ENCODE measurements at regions not wholly inside any gene's neighbourhood (a gene's known extent, or its start where the extent isn't known, plus 50 kb on each side); places are given as distances from the start of the nearest gene placed in this dataset.

- no peaks in the 10 kb centered on the region for H4K20me1 ChIP-seq (ENCODE audit: insufficient read depth, low read length)
- H3F3A ChIP-seq (ENCODE audit: insufficient read depth, low read length): no peaks in the 10 kb centered on the region
- H3K36me3 ChIP-seq (replicated peaks; ENCODE audit: insufficient read depth, low read length): no peaks in the 10 kb centered on the region; the same call in 1 of the 2 replicates
- no peaks in the 10 kb centered on the region; the same call in 1 of the 2 replicates for H3K9me2 ChIP-seq (replicated peaks; ENCODE audit: insufficient read depth, low read length)
- H3K4me1 ChIP-seq (ENCODE audit: low read length): no peaks in the 10 kb centered on the region
- H3K9ac ChIP-seq (ENCODE audit: low read length): no peak overlapping the region
- H3K9me3 ChIP-seq (replicated peaks; ENCODE audit: insufficient read depth, low read length): no peaks in the 10 kb centered on the region
- no peak overlapping the region for H2AFZ ChIP-seq (ENCODE audit: low read length)
- H3K27me3 ChIP-seq (replicated peaks; ENCODE audit: insufficient read depth, low read length): no peaks in the 10 kb centered on the region
- H3K4me2 ChIP-seq (ENCODE audit: low read depth, low read length): no peak overlapping the region
- no peaks in the 10 kb centered on the region for H3K79me2 ChIP-seq (ENCODE audit: low read length)
- no peak overlapping the region for H3K4me3 ChIP-seq (ENCODE audit: low read length)
- no peak for DNase-seq
- TF ChIP-seq EZH2phosphoT487 (IDR thresholded peaks at IDR 0.05; ENCODE audit: low read length) (no peak), EZH2 (optimal IDR thresholded peaks at IDR 0.05; ENCODE audit: low read depth, low read length) (no peak), CTCF (IDR thresholded peaks at IDR 0.05; ENCODE audit: low read length) (no peak)
- no peak overlapping the region for H3K27ac ChIP-seq (ENCODE audit: low read length)
These were observed 1173.8 kb upstream of the TMPRSS15 start for GRCh38 chr21:19577381-19577780.

GRCh38 chr21:19590044-19590443, 1186.5 kb upstream of the TMPRSS15 start:
- Histone ChIP-seq H3K79me2 (ENCODE audit: low read length) (no peaks in the 10 kb centered on the region), H3K27me3 (replicated peaks; ENCODE audit: insufficient read depth, low read length) (no peaks in the 10 kb centered on the region), H3K36me3 (replicated peaks; ENCODE audit: insufficient read depth, low read length) (no peaks in the 10 kb centered on the region), H2AFZ (ENCODE audit: low read length) (no peak overlapping the region), H3K4me2 (ENCODE audit: low read depth, low read length) (no peak overlapping the region), H3K4me1 (ENCODE audit: low read length) (no peaks in the 10 kb centered on the region), H3K9me2 (replicated peaks; ENCODE audit: insufficient read depth, low read length) (no peaks in the 10 kb centered on the region), H3K27ac (ENCODE audit: low read length) (no peak overlapping the region), H4K20me1 (ENCODE audit: insufficient read depth, low read length) (no peaks in the 10 kb centered on the region), H3K4me3 (ENCODE audit: low read length) (no peak overlapping the region), H3K9ac (ENCODE audit: low read length) (no peak overlapping the region), H3K9me3 (replicated peaks; ENCODE audit: insufficient read depth, low read length) (no peaks in the 10 kb centered on the region), H3F3A (ENCODE audit: insufficient read depth, low read length) (no peaks in the 10 kb centered on the region)
- TF ChIP-seq EZH2 (optimal IDR thresholded peaks at IDR 0.05; ENCODE audit: low read depth, low read length) (no peak), CTCF (IDR thresholded peaks at IDR 0.05; ENCODE audit: low read length) (no peak), EZH2phosphoT487 (IDR thresholded peaks at IDR 0.05; ENCODE audit: low read length) (no peak)
- DNase-seq: no peak

- Histone ChIP-seq H3K9me3 (replicated peaks; ENCODE audit: insufficient read depth, low read length) (no peaks in the 10 kb centered on the region), H3K4me3 (ENCODE audit: low read length) (no peak overlapping the region), H3K27me3 (replicated peaks; ENCODE audit: insufficient read depth, low read length) (no peaks in the 10 kb centered on the region), H2AFZ (ENCODE audit: low read length) (no peak overlapping the region), H3K9me2 (replicated peaks; ENCODE audit: insufficient read depth, low read length) (no peaks in the 10 kb centered on the region), H4K20me1 (ENCODE audit: insufficient read depth, low read length) (no peaks in the 10 kb centered on the region), H3K4me1 (ENCODE audit: low read length) (no peaks in the 10 kb centered on the region), H3K9ac (ENCODE audit: low read length) (no peak overlapping the region), H3K4me2 (ENCODE audit: low read depth, low read length) (no peak overlapping the region), H3K79me2 (ENCODE audit: low read length) (no peaks in the 10 kb centered on the region), H3F3A (ENCODE audit: insufficient read depth, low read length) (no peaks in the 10 kb centered on the region), H3K36me3 (replicated peaks; ENCODE audit: insufficient read depth, low read length) (no peaks in the 10 kb centered on the region), H3K27ac (ENCODE audit: low read length) (no peak overlapping the region)
- TF ChIP-seq EZH2phosphoT487 (IDR thresholded peaks at IDR 0.05; ENCODE audit: low read length) (no peak), CTCF (IDR thresholded peaks at IDR 0.05; ENCODE audit: low read length) (no peak), EZH2 (optimal IDR thresholded peaks at IDR 0.05; ENCODE audit: low read depth, low read length) (no peak)
- DNase-seq: no peak
These were observed 1199.5 kb upstream of the TMPRSS15 start for GRCh38 chr21:19603011-19603593.

Data from MM.1S (cell line).